B cell (primary cell): ENCODE measurements at regions not wholly inside any gene's neighbourhood (a gene's known extent, or its start where the extent isn't known, plus 50 kb on each side); places are given as distances from the start of the nearest gene placed in this dataset.

Experiments used
- ATAC-seq: fragments of 200-7000 bp; cut with Tn5 transposase; one replicate; pipeline ENCODE4 v1.10.0; 2021; ENCODE audit warnings: low read depth, mild to moderate bottlenecking, moderate number of reproducible peaks, moderate library complexity
- CTCF ChIA-PET: fragments of 350-600 bp; sonication (Branson Sonifier 250); formaldehyde crosslinking; loops from one replicate; lab custom pipeline; 2021; ENCODE audit warnings: antibody characterized with exemption, inconsistent platforms; lab: Charles Lee
- POLR2A ChIA-PET: fragments of 350-600 bp; sonication (Branson Sonifier 250); formaldehyde crosslinking; loops from one replicate; lab custom pipeline; 2021; ENCODE audit warnings: antibody characterized with exemption; lab: Charles Lee
- DNase-seq: peaks from one replicate; pipeline ENCODE4 v3.0.0; 2013
- H2AFZ ChIP-seq: 2 replicates; pipeline ENCODE4 v1.6.1; 2012; ENCODE audit warnings: mild to moderate bottlenecking, low read depth, low read length; ENCODE audit not compliant: insufficient read depth, poor library complexity, severe bottlenecking
- H3K27ac ChIP-seq, 2 donors: 1 replicate in 1 of 2; 2 replicates in 1 of 2; pipeline ENCODE4 v1.5.1; 2012 to 2013; ENCODE audit warnings: low read length in 2 of 2, mild to moderate bottlenecking in 2 of 2, moderate library complexity in 1 of 2
- H3K27me3 ChIP-seq, 4 experiments: fragments of 200-600 bp in 1 of 4; sonication (generic) in 1 of 4; replicated peaks in 1 of 4; 1 replicate in 2 of 4; 2 replicates in 2 of 4; pipeline versions ENCODE4 v1.6.1 to v1.7.0; 2013 to 2016; ENCODE audit warnings: low read length in 3 of 4, mild to moderate bottlenecking in 2 of 4, mixed read lengths in 1 of 4, moderate library complexity in 1 of 4; ENCODE audit not compliant: insufficient read depth in 4 of 4, control insufficient read depth in 3 of 4; ENCODE audit errors: control extremely low read depth in 1 of 4
- H3K36me3 ChIP-seq, 2 experiments: replicated peaks in 1 of 2; 1 replicate in 1 of 2; 2 replicates in 1 of 2; pipeline versions ENCODE4 v1.6.1 to v1.7.1; 2013; ENCODE audit warnings: low read length in 1 of 2; ENCODE audit not compliant: insufficient read depth in 2 of 2, control insufficient read depth in 1 of 2; ENCODE audit errors: control extremely low read depth in 1 of 2, extremely low read depth in 1 of 2
- H3K4me1 ChIP-seq, 2 donors: fragments of 200-600 bp in 1 of 2; sonication (generic) in 1 of 2; 1 replicate in 1 of 2; 2 replicates in 1 of 2; pipeline versions ENCODE4 v1.5.1 to v1.6.1; 2013 to 2017; ENCODE audit warnings: low read length in 2 of 2; ENCODE audit not compliant: control insufficient read depth in 2 of 2, insufficient read depth in 2 of 2
- H3K4me2 ChIP-seq: replicated peaks from 2 replicates; pipeline ENCODE3; 2012; ENCODE audit warnings: mild to moderate bottlenecking, low read depth, low read length; ENCODE audit not compliant: poor library complexity, severe bottlenecking
- H3K4me3 ChIP-seq, 5 experiments: fragments of 200-600 bp in 1 of 5; sonication (generic) in 1 of 5; 1 replicate in 3 of 5; 2 replicates in 2 of 5; pipeline versions ENCODE4 v1.5.1 to v1.7.0; 2011 to 2016; ENCODE audit warnings: low read length in 4 of 5, mild to moderate bottlenecking in 4 of 5, low read depth in 2 of 5, control low read depth in 1 of 5, moderate library complexity in 1 of 5; ENCODE audit not compliant: insufficient read depth in 1 of 5; ENCODE audit errors: control extremely low read depth in 1 of 5, extremely low read depth in 1 of 5
- H3K79me2 ChIP-seq: fragments of 200-600 bp; sonication (generic); one replicate; pipeline ENCODE4 v1.6.0; 2016; ENCODE audit warnings: low read length; ENCODE audit not compliant: control insufficient read depth, insufficient read depth
- H3K9ac ChIP-seq: fragments of 200-600 bp; sonication (generic); 2 replicates; pipeline ENCODE4 v1.6.1; 2017; ENCODE audit warnings: mild to moderate bottlenecking, low read length, moderate library complexity
- H3K9me3 ChIP-seq, 3 donors: one replicate each; pipeline versions ENCODE4 v1.6.1 to v1.7.1; 2013; ENCODE audit warnings: low read length in 2 of 3; ENCODE audit not compliant: control insufficient read depth in 2 of 3, insufficient read depth in 1 of 3; ENCODE audit errors: control extremely low read depth in 1 of 3
- H4K20me1 ChIP-seq: 2 replicates; pipeline ENCODE4 v1.6.0; 2012; ENCODE audit warnings: mild to moderate bottlenecking, low read length; ENCODE audit not compliant: insufficient read depth, control insufficient read depth, poor library complexity, severe bottlenecking
- H3K27ac Mint-ChIP-seq: one replicate; pipeline ENCODE4 v1.8.0; 2021; ENCODE audit warnings: mixed read lengths
- H3K27me3 Mint-ChIP-seq: one replicate; pipeline ENCODE4 v1.8.0; 2021; ENCODE audit warnings: mixed read lengths
- H3K4me1 Mint-ChIP-seq: one replicate; pipeline ENCODE4 v1.8.0; 2021; ENCODE audit warnings: mixed read lengths
- H3K4me3 Mint-ChIP-seq: one replicate; pipeline ENCODE4 v1.8.0; 2021; ENCODE audit warnings: mixed read lengths
- H3K9me3 Mint-ChIP-seq: one replicate; pipeline ENCODE4 v1.8.0; 2022; ENCODE audit warnings: mixed read lengths; ENCODE audit not compliant: insufficient read depth
- CTCF ChIP-seq: fragments of 200-600 bp; IDR thresholded peaks from one replicate; pipeline ENCODE4 v1.8.0; 2022; ENCODE audit warnings: antibody characterized with exemption, mild to moderate bottlenecking
- EZH2 ChIP-seq: IDR thresholded peaks from 2 replicates; pipeline ENCODE4 v1.6.1; 2012; ENCODE audit warnings: borderline replicate concordance, low read depth, mild to moderate bottlenecking, moderate library complexity, low read length; ENCODE audit not compliant: insufficient read depth, poor library complexity, severe bottlenecking
- WGBS: methylation state at CpG from one replicate; pipeline ENCODE4 v1.1.5; 2013; ENCODE audit warnings: missing lambda C conversion rate; ENCODE audit not compliant: insufficient coverage; 5-methylcytosine and 5-hydroxymethylcytosine counted together
- intact Hi-C: fragments of 100-400 bp; cut with micrococcal nuclease; formaldehyde crosslinking; loops from one replicate; pipeline ENCODE4 v1.10.0; 2022

GRCh38 chr1:194730304-194730703 is 1543.9 kb upstream of the B3GALT2 start:
- Histone ChIP-seq H3K4me3 (no peak overlapping the region), H3K4me1 (peaks cover 4 to 10% of the 10 kb centered on the region in 2 donors), H3K27ac (no peak overlapping the region), H2AFZ (no peak overlapping the region), H3K79me2 (no peaks in the 10 kb centered on the region), H3K27me3 (no peaks in the 10 kb centered on the region), H3K4me2 (no peak overlapping the region), H3K9me3 (no peaks in the 10 kb centered on the region), H3K9ac (no peak overlapping the region), H4K20me1 (no peaks in the 10 kb centered on the region), H3K36me3 (no peaks in the 10 kb centered on the region)
- no peak overlapping the region for H3K27ac Mint-ChIP-seq
- intact Hi-C loops = no loop called here
- no peak for DNase-seq
- peaks cover 14% of the 10 kb centered on the region for H3K4me1 Mint-ChIP-seq
- ATAC-seq = no peak
- no peaks in the 10 kb centered on the region for H3K9me3 Mint-ChIP-seq
- ChIA-PET POLR2A (no interaction called here), CTCF (no interaction called here)
- no CpG with 5 or more reads among the region's 3 CpGs for WGBS
- H3K4me3 Mint-ChIP-seq = no peak overlapping the region
- no peaks in the 10 kb centered on the region for H3K27me3 Mint-ChIP-seq
- TF ChIP-seq EZH2 (no peak), CTCF (no peak)

DNA sequence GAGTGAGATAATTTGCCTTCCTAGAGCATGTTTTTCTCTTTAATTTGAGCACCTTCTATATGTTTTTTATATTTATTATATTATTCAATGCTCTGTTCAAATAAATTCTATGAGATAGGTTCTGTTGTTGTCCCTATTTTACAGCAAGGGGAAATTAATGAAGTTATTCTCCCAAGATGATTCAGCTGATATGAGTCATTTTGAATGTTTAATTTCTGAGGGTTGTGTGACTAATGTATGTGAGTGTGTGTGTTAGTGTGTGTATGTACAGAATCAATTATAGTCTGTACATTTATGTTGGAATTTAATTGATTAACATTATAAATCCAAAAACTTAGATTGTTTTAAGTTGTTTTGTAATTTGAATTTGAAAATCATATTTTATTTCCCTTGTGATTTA is 1536.7 kb upstream of the B3GALT2 start:
- ATAC-seq = no peak
- H3K9me3 ChIP-seq = peaks cover 0 to 1% (median 0%) of the 10 kb centered on the region in 3 donors
- Mint-ChIP-seq H3K4me1 (no peaks in the 10 kb centered on the region), H3K27me3 (no peaks in the 10 kb centered on the region), H3K9me3 (no peaks in the 10 kb centered on the region), H3K4me3 (no peak overlapping the region), H3K27ac (no peak overlapping the region)
- ChIA-PET CTCF (no interaction called here), POLR2A (no interaction called here)
- no peaks in the 10 kb centered on the region for H4K20me1 ChIP-seq
- H2AFZ ChIP-seq = no peak overlapping the region
- H3K27ac ChIP-seq = no peak overlapping the region
- no peaks in the 10 kb centered on the region for H3K4me1 ChIP-seq
- intact Hi-C loops = no loop called here
- no peaks in the 10 kb centered on the region for H3K27me3 ChIP-seq
- DNase-seq = no peak
- TF ChIP-seq CTCF (no peak), EZH2 (no peak)
- no peaks in the 10 kb centered on the region for H3K36me3 ChIP-seq
- H3K4me2 ChIP-seq = no peak overlapping the region
- no peak overlapping the region for H3K9ac ChIP-seq
- no peak overlapping the region for H3K4me3 ChIP-seq
- no peaks in the 10 kb centered on the region for H3K79me2 ChIP-seq
